ENCODE measurements at regions not wholly inside any gene's neighbourhood (a gene's known extent, or its start where the extent isn't known, plus 50 kb on each side); places are given as distances from the start of the nearest gene placed in this dataset.

GRCh38 chr2:217167531-217167930 is 307.7 kb upstream of the TNP1 start:
- Histone ChIP-seq H3K36me3 (replicated peaks in 1 of 2; ENCODE audit: control insufficient read depth in 1 of 2, insufficient read depth in 2 of 2, low read length in 2 of 2) (no peaks in the 10 kb centered on the region), H3K4me3 (replicated peaks in 1 of 3; ENCODE audit: low read depth in 2 of 3, low read length in 3 of 3) (no peak overlapping the region), H4K20me1 (ENCODE audit: insufficient read depth, low read length) (no peaks in the 10 kb centered on the region), H3K4me1 (ENCODE audit: control insufficient read depth in 1 of 2, insufficient read depth in 2 of 2, low read length in 2 of 2) (no peaks in the 10 kb centered on the region), H2AFZ (ENCODE audit: insufficient read depth, low read depth, low read length, poor library complexity, severe bottlenecking) (no peak overlapping the region), H3K79me2 (ENCODE audit: insufficient read depth, low read length) (no peaks in the 10 kb centered on the region), H3K4me2 (replicated peaks; ENCODE audit: extremely low read depth, low read length, poor library complexity, severe bottlenecking) (no peak overlapping the region), H3K9me3 (replicated peaks in 1 of 2; ENCODE audit: control insufficient read depth in 1 of 2, insufficient read depth in 1 of 2, low read length in 2 of 2) (peaks cover 0 to 12% of the 10 kb centered on the region in 2 donors), H3K27ac (ENCODE audit: low read depth in 1 of 2, low read length in 2 of 2) (no peak overlapping the region), H3K27me3 (ENCODE audit: control insufficient read depth in 2 of 2, insufficient read depth in 2 of 2, low read length in 2 of 2) (peaks cover 77 to 78% of the 10 kb centered on the region in 2 donors), H3K9ac (ENCODE audit: insufficient read depth, low read length, poor library complexity, severe bottlenecking) (no peak overlapping the region)
- no peak overlapping the region for H3K27ac Mint-ChIP-seq
- DNase-seq = no peak
- H3K4me3 Mint-ChIP-seq = peak overlapping the region in 1 of 2 donors; percentile 8
- H3K4me1 Mint-ChIP-seq = peaks cover 2% of the 10 kb centered on the region
- intact Hi-C loops (cut with micrococcal nuclease) = loop anchor here in 1 of 2 donors (10.0 kb wide), 1 partner anchor 483 kb away; no protein-coding TSS in a partner anchor
- H3K27me3 Mint-ChIP-seq (ENCODE audit: low read depth in 3 of 3) = peaks cover 50 to 91% (median 76%) of the 10 kb centered on the region in 3 donors
- H3K9me3 Mint-ChIP-seq = peaks cover 0 to 29% (median 8%) of the 10 kb centered on the region in 7 donors
- TF ChIP-seq, protein P1, sequence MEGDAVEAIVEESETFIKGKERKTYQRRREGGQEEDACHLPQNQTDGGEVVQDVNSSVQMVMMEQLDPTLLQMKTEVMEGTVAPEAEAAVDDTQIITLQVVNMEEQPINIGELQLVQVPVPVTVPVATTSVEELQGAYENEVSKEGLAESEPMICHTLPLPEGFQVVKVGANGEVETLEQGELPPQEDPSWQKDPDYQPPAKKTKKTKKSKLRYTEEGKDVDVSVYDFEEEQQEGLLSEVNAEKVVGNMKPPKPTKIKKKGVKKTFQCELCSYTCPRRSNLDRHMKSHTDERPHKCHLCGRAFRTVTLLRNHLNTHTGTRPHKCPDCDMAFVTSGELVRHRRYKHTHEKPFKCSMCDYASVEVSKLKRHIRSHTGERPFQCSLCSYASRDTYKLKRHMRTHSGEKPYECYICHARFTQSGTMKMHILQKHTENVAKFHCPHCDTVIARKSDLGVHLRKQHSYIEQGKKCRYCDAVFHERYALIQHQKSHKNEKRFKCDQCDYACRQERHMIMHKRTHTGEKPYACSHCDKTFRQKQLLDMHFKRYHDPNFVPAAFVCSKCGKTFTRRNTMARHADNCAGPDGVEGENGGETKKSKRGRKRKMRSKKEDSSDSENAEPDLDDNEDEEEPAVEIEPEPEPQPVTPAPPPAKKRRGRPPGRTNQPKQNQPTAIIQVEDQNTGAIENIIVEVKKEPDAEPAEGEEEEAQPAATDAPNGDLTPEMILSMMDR (IDR thresholded peaks at IDR 0.05) = no peak
- no peaks in the 10 kb centered on the region for H3K36me3 Mint-ChIP-seq

DNA sequence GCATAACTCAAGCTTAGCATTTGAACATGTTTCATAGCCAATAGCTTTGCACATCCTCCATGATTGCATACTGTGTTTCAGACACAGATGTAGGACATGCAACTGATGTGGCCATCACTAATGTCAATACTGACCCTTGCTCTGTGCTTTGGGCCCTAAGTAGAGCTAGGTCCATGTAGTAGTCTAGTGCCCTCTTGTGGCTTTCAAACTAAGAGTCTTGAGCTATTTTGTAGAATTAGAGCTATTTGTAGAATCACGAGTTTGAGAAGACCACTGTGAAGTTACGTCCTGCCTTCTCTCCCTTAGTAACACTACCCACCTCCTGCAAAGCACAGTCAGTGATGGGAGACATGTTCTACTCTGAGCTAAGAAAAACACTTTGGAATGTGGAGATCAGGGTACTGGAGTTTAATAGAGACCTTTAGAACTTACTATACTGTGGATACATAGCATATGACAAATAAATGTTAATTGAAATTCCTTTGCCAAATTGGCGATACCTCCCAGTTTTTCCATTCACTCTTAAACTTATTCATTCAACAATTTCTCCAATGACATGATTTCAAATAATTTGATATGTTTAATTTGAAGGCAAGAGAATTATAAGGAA is 306.5 kb upstream of the TNP1 start:
- no peaks in the 10 kb centered on the region for H4K20me1 ChIP-seq (ENCODE audit: insufficient read depth, low read length)
- Mint-ChIP-seq H3K9me3 (peaks cover 0 to 23% (median 11%) of the 10 kb centered on the region in 7 donors), H3K36me3 (peaks cover 0 to 4% of the 10 kb centered on the region in 2 donors), H3K27ac (no peak overlapping the region), H3K4me1 (peaks cover 12% of the 10 kb centered on the region), H3K4me3 (peak overlapping the region in 1 of 2 donors; percentile 64), H3K27me3 (ENCODE audit: low read depth in 3 of 3) (peaks cover 59 to 93% (median 86%) of the 10 kb centered on the region in 3 donors)
- H3K27ac ChIP-seq (ENCODE audit: low read depth in 1 of 2, low read length in 2 of 2) = no peak overlapping the region
- DNase-seq = peak; percentile 3 to 39 (median 32)
- no peak overlapping the region for H3K4me2 ChIP-seq (replicated peaks; ENCODE audit: extremely low read depth, low read length, poor library complexity, severe bottlenecking)
- intact Hi-C loops (cut with micrococcal nuclease) = loop anchor here in 1 of 2 donors (10.0 kb wide), 1 partner anchor 482 kb away; no protein-coding TSS in a partner anchor
- no CpG with 5 or more reads among the region's 3 CpGs for WGBS (ENCODE audit: insufficient coverage)
- no peaks in the 10 kb centered on the region for H3K79me2 ChIP-seq (ENCODE audit: insufficient read depth, low read length)
- H3K9ac ChIP-seq (ENCODE audit: insufficient read depth, low read length, poor library complexity, severe bottlenecking) = no peak overlapping the region
- TF ChIP-seq, protein P1 (IDR thresholded peaks at IDR 0.05) = peak; percentile 63
- no peak overlapping the region for H2AFZ ChIP-seq (ENCODE audit: insufficient read depth, low read depth, low read length, poor library complexity, severe bottlenecking)
- H3K4me1 ChIP-seq (ENCODE audit: control insufficient read depth in 1 of 2, insufficient read depth in 2 of 2, low read length in 2 of 2) = peaks cover 2 to 4% of the 10 kb centered on the region in 2 donors
- peaks cover 0 to 8% of the 10 kb centered on the region in 2 donors for H3K9me3 ChIP-seq (replicated peaks in 1 of 2; ENCODE audit: control insufficient read depth in 1 of 2, insufficient read depth in 1 of 2, low read length in 2 of 2)
- no peak overlapping the region for H3K4me3 ChIP-seq (replicated peaks in 1 of 3; ENCODE audit: low read depth in 2 of 3, low read length in 3 of 3)
- peaks cover 79% of the 10 kb centered on the region in 2 donors for H3K27me3 ChIP-seq (ENCODE audit: control insufficient read depth in 2 of 2, insufficient read depth in 2 of 2, low read length in 2 of 2)
- H3K36me3 ChIP-seq (replicated peaks in 1 of 2; ENCODE audit: control insufficient read depth in 1 of 2, insufficient read depth in 2 of 2, low read length in 2 of 2) = no peaks in the 10 kb centered on the region

Measured in CD14-positive monocyte (primary cell).